Gastroesophageal sphincter (tissue), 4 donors: ENCODE measurements at regions not wholly inside any gene's neighbourhood (a gene's known extent, or its start where the extent isn't known, plus 50 kb on each side); places are given as distances from the start of the nearest gene placed in this dataset.

Experiments used
- ATAC-seq: fragments of 150-250 bp; one replicate; pipeline ENCODE4 v1.9.1; 2016; ENCODE audit warnings: mild to moderate bottlenecking, moderate library complexity
- H3K27ac ChIP-seq, 4 donors: fragments of 200-600 bp; sonication (generic) in 3 of 4; 1 replicate in 3 of 4; 2 replicates in 1 of 4; pipeline ENCODE4 v1.5.1; 2016 to 2019
- H3K27me3 ChIP-seq: fragments of 200-600 bp; sonication (generic); one replicate; pipeline ENCODE4 v1.5.1; 2019
- H3K36me3 ChIP-seq, 2 donors: fragments of 200-600 bp; sonication (generic); one replicate each; pipeline ENCODE4 v1.5.1; 2019; ENCODE audit warnings: control low read depth in 1 of 2
- H3K4me1 ChIP-seq, 3 donors: fragments of 200-600 bp; sonication (generic); 1 replicate in 2 of 3; 2 replicates in 1 of 3; pipeline ENCODE4 v1.5.1; 2016 to 2019; ENCODE audit warnings: control low read depth in 2 of 3
- H3K4me3 ChIP-seq, 2 donors: fragments of 200-600 bp; sonication (generic); one replicate each; pipeline ENCODE4 v1.5.1; 2019; ENCODE audit warnings: mild to moderate bottlenecking in 1 of 2, moderate library complexity in 1 of 2
- H3K9me3 ChIP-seq, 3 donors: fragments of 200-600 bp; sonication (generic); one replicate each; pipeline ENCODE4 v1.5.1; 2017 to 2019; ENCODE audit warnings: control low read depth in 2 of 3
- EP300 ChIP-seq: sonication (generic); formaldehyde crosslinking; IDR thresholded peaks from one replicate; pipeline ENCODE4 v1.6.1; 2017; ENCODE audit warnings: antibody characterized with exemption, mild to moderate bottlenecking
- POLR2A ChIP-seq, 2 donors: fragments of 450-650 bp; IDR thresholded peaks; one replicate each; pipeline ENCODE4 v1.6.1; 2017; ENCODE audit warnings: antibody characterized with exemption in 2 of 2, mild to moderate bottlenecking in 2 of 2, moderate library complexity in 1 of 2
- POLR2AphosphoS5 ChIP-seq: sonication (generic); formaldehyde crosslinking; IDR thresholded peaks from one replicate; pipeline ENCODE4 v1.6.1; 2017; ENCODE audit warnings: antibody characterized with exemption
- WGBS, 2 donors: methylation state at CpG; one replicate each; pipeline ENCODE4 v1.1.5; 2018; ENCODE audit warnings: low coverage in 1 of 2; 5-methylcytosine and 5-hydroxymethylcytosine counted together
- TF ChIP-seq, protein P1 (sequence below), 4 experiments: fragments of 200-600 bp in 2 of 4; fragments of 450-650 bp in 2 of 4; sonication (generic) in 1 of 4; IDR thresholded peaks; one replicate each; pipeline ENCODE4 v1.5.1; 2017 to 2019; ENCODE audit warnings: antibody characterized with exemption in 4 of 4, mild to moderate bottlenecking in 2 of 4, moderate library complexity in 2 of 4

DNA sequence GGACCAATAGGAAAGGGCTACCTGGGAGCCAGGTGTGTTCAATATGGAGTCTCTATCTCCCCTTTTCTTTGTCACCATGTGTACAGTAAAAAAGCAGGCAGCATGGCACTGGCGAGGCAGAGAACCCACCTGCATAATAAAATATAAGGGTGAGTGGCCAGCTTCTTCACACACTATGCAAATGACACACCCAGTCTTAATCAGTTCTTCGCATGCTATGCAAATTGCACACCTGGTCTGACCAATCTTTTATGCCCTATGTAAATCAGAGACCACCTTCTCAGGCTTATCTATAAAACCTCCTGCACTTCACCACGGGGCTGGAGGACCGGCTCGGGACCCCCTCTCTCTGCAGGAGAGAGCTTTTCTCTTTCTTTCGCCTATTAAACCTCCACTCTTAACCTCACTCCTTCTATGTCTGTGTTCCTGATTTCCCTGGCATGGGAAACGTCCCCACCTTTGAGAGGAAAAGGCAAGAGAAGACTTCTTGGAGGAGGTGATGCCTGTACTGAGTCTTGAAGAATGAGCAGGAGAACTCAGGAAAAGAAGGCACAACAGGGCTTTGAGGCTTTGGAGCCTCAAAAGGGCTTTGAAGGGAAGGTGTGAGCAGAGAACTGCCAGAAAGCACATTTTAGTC lies 502.1 kb downstream of the GRIN2A start:
- WGBS, 2 donors: 67 to 100% methylated on average over 2 to 3 of the region's 7 CpGs
- ATAC-seq: no peak

DNA sequence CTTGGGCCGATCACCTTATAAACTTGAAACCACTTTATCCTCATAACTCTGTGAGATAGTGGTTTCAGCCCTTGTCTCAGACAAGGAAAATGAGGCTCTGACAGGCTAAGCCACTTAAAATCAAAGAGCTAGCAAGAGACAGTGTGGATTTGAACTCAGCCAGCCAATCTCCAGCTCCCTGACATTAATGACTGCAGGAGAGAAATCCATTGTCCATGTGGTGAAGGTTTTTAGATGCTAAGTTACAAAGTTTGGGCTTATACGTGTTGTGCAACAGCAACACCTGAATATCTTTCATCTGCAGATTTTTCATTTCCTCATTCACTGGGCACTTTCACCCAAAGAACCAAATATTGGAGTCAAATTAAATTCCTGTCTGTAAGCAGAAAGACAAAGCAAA lies 501.3 kb downstream of the GRIN2A start:
- ATAC-seq: no peak
- Histone ChIP-seq H3K27me3 (no peaks in the 10 kb centered on the region), H3K4me1 (no peaks in the 10 kb centered on the region), H3K9me3 (peaks cover 0 to 14% (median 0%) of the 10 kb centered on the region in 3 donors), H3K4me3 (no peak overlapping the region), H3K36me3 (no peaks in the 10 kb centered on the region), H3K27ac (no peak overlapping the region)
- TF ChIP-seq, protein P1, sequence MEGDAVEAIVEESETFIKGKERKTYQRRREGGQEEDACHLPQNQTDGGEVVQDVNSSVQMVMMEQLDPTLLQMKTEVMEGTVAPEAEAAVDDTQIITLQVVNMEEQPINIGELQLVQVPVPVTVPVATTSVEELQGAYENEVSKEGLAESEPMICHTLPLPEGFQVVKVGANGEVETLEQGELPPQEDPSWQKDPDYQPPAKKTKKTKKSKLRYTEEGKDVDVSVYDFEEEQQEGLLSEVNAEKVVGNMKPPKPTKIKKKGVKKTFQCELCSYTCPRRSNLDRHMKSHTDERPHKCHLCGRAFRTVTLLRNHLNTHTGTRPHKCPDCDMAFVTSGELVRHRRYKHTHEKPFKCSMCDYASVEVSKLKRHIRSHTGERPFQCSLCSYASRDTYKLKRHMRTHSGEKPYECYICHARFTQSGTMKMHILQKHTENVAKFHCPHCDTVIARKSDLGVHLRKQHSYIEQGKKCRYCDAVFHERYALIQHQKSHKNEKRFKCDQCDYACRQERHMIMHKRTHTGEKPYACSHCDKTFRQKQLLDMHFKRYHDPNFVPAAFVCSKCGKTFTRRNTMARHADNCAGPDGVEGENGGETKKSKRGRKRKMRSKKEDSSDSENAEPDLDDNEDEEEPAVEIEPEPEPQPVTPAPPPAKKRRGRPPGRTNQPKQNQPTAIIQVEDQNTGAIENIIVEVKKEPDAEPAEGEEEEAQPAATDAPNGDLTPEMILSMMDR (IDR thresholded peaks at IDR 0.05): no peak
- TF ChIP-seq POLR2A (IDR thresholded peaks at IDR 0.05) (no peak), EP300 (no peak), POLR2AphosphoS5 (no peak)
- 50 to 69% methylated on average over 1 of the region's 2 CpGs for WGBS, 2 donors

More for the DNA sequence above, 502.1 kb downstream of the GRIN2A start:
- TF ChIP-seq EP300 (no peak), POLR2A (IDR thresholded peaks at IDR 0.05) (no peak), POLR2AphosphoS5 (no peak)
- TF ChIP-seq, protein P1 (IDR thresholded peaks at IDR 0.05): no peak
- Histone ChIP-seq H3K9me3 (peaks cover 0 to 14% (median 0%) of the 10 kb centered on the region in 3 donors), H3K4me1 (no peaks in the 10 kb centered on the region), H3K4me3 (no peak overlapping the region), H3K27ac (no peak overlapping the region), H3K27me3 (no peaks in the 10 kb centered on the region), H3K36me3 (no peaks in the 10 kb centered on the region)

DNA sequence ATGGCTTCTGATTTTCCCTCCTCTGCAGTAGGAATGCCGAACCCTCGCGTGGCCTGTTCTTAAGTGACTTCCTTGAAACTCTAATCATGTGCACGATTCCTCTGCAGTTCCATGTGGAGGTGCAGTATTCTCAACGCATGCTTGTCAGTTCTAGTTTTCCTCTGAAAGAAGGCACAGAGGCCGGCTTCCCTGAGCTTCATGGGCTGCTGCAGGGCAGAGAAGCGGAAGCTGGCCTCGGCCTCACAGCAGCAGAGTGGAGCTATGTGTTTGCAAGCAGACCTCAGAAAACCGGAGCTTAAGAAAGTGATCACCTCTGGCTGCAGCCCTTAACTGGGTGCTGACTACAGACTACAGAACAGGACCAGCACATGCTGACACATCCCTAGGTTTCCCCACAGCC lies 500.7 kb downstream of the GRIN2A start:
- H3K27me3 ChIP-seq: no peaks in the 10 kb centered on the region
- no peak for ATAC-seq
- WGBS, 2 donors: 76 to 80% methylated on average over 5 of the region's 9 CpGs
- no peak overlapping the region for H3K27ac ChIP-seq
- peaks cover 0 to 14% (median 0%) of the 10 kb centered on the region in 3 donors for H3K9me3 ChIP-seq
- no peak overlapping the region for H3K4me3 ChIP-seq
- no peaks in the 10 kb centered on the region for H3K36me3 ChIP-seq
- no peak for TF ChIP-seq POLR2A (IDR thresholded peaks at IDR 0.05)
- TF ChIP-seq, protein P1 (IDR thresholded peaks at IDR 0.05): no peak
- no peak for TF ChIP-seq EP300
- no peak for TF ChIP-seq POLR2AphosphoS5
- no peaks in the 10 kb centered on the region for H3K4me1 ChIP-seq

DNA sequence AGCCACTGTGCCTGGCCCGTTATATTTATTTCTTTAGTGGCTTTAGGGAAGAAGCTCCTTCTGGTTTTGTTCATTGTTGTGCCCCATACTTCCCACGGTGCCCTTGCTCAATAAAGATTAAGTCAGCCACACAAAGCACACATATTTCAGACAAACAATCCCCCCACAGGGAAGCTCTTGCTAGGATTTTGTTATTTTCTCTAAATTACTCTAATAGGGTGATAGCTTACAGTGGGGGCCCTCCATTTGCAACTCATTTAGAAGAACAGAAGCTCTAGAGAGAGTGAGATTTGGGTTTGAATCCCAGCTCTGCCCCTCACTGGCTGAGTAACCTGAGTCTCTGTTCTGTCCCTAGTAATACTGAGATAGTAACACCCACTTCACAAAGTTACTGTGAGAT lies 499.9 kb downstream of the GRIN2A start:
- TF ChIP-seq POLR2A (IDR thresholded peaks at IDR 0.05) (no peak), POLR2AphosphoS5 (no peak), EP300 (no peak)
- TF ChIP-seq, protein P1 (IDR thresholded peaks at IDR 0.05): no peak
- Histone ChIP-seq H3K27ac (no peak overlapping the region), H3K36me3 (no peaks in the 10 kb centered on the region), H3K9me3 (peaks cover 0 to 14% (median 0%) of the 10 kb centered on the region in 3 donors), H3K4me3 (no peak overlapping the region), H3K4me1 (no peaks in the 10 kb centered on the region), H3K27me3 (no peaks in the 10 kb centered on the region)
- WGBS, 2 donors: 60 to 85% methylated on average over 1 to 2 of the region's 2 CpGs
- ATAC-seq: no peak

DNA sequence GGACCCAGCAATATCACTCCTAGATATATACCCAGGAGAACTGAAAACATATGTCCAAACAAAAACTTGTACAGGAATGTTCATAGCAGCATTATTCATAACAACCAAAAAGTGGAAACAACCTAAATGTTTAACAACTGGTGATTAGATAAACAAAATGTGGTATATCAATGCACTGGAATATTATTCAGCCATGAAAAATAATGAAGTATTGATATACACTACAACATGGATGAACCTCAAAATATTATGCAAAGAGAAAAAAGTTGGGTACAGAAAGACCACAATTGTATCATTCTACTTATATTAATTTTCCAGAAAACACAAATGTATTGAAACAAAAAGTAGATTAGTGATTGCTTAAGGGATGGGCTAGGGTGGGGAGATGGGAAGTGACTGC lies 498.6 kb downstream of the GRIN2A start:
- Histone ChIP-seq H3K4me3 (no peak overlapping the region), H3K4me1 (no peaks in the 10 kb centered on the region), H3K36me3 (no peaks in the 10 kb centered on the region), H3K27me3 (no peaks in the 10 kb centered on the region), H3K27ac (no peak overlapping the region), H3K9me3 (peaks cover 0 to 14% (median 0%) of the 10 kb centered on the region in 3 donors)
- no peak for ATAC-seq
- TF ChIP-seq, protein P1 (IDR thresholded peaks at IDR 0.05): no peak
- TF ChIP-seq POLR2AphosphoS5: no peak
- TF ChIP-seq EP300: no peak
- TF ChIP-seq POLR2A (IDR thresholded peaks at IDR 0.05): no peak
